Urinary bladder (tissue), 3 donors: ENCODE measurements at regions not wholly inside any gene's neighbourhood (a gene's known extent, or its start where the extent isn't known, plus 50 kb on each side); places are given as distances from the start of the nearest gene placed in this dataset.
"Not testable (repeated sequence)": the region's sequence is repeated elsewhere in the genome, so short reads cannot be mapped to it uniquely, and the experiment has no call there.

Experiments
- DNase-seq: peaks from one replicate; pipeline ENCODE4 v3.0.0-alpha.2; 2015; ENCODE audit errors: extremely low spot score
- H3K27ac ChIP-seq: one replicate; pipeline ENCODE4 v1.5.1; 2013; ENCODE audit warnings: low read depth, mild to moderate bottlenecking, moderate library complexity
- H3K36me3 ChIP-seq: one replicate; pipeline ENCODE4 v1.6.1; 2013; ENCODE audit warnings: mild to moderate bottlenecking, moderate library complexity; ENCODE audit not compliant: insufficient read depth
- H3K4me1 ChIP-seq: one replicate; pipeline ENCODE4 v1.6.1; 2013; ENCODE audit warnings: mild to moderate bottlenecking, moderate library complexity; ENCODE audit not compliant: insufficient read depth
- H3K4me3 ChIP-seq: one replicate; pipeline ENCODE4 v1.5.1; 2013; ENCODE audit warnings: low read depth, low read length
- WGBS: extraction: QIAGEN DNeasy Blood & Tissue Kit; methylation state at CpG from one replicate; pipeline ENCODE4 v1.1.7; 2013; 5-methylcytosine and 5-hydroxymethylcytosine counted together
- donor health status: healthy with polysubstance abuse.
- donor health status: healthy.

- Histone ChIP-seq H3K4me1 (no peaks in the 10 kb centered on the region), H3K4me3 (no peak overlapping the region), H3K36me3 (no peaks in the 10 kb centered on the region), H3K27ac (no peak overlapping the region)
- DNase-seq: no peak
- whole genome bisulfite sequencing: 69% methylated on average over 2 of the region's 2 CpGs
Observed at GRCh38 chr1:195185736-195186135, 1422.5 kb downstream of the KCNT2 start.

GRCh38 chr1:195185321-195185720, 1422.9 kb downstream of the KCNT2 start:
- Histone ChIP-seq H3K36me3 (no peaks in the 10 kb centered on the region), H3K4me3 (no peak overlapping the region), H3K4me1 (no peaks in the 10 kb centered on the region), H3K27ac (no peak overlapping the region)
- DNase-seq: no peak
- WGBS: 79% methylated on average over 4 of the region's 4 CpGs

- no peak for DNase-seq
- H3K4me1 ChIP-seq: no peaks in the 10 kb centered on the region
- H3K27ac ChIP-seq: no peak overlapping the region
- H3K4me3 ChIP-seq: no peak overlapping the region
- no peaks in the 10 kb centered on the region for H3K36me3 ChIP-seq
Observed at GRCh38 chr1:195173753-195174152, 1434.5 kb downstream of the KCNT2 start.

GRCh38 chr1:195159795-195160194, 1448.4 kb downstream of the KCNT2 start:
- not testable (repeated sequence) for H3K36me3 ChIP-seq, H3K4me3 ChIP-seq, H3K27ac ChIP-seq, H3K4me1 ChIP-seq, DNase-seq
- 85% methylated on average over 1 of the region's 1 CpG for WGBS

- Histone ChIP-seq H3K36me3 (no peaks in the 10 kb centered on the region), H3K4me3 (no peak overlapping the region), H3K27ac (no peak overlapping the region), H3K4me1 (no peaks in the 10 kb centered on the region)
- no peak for DNase-seq
- WGBS: 89% methylated on average over 4 of the region's 4 CpGs
Observed at GRCh38 chr1:195158091-195158490, 1450.1 kb downstream of the KCNT2 start.

- 94% methylated on average over 1 of the region's 1 CpG for whole genome bisulfite sequencing
- no peak overlapping the region for H3K4me3 ChIP-seq
- DNase-seq: no peak
- no peaks in the 10 kb centered on the region for H3K4me1 ChIP-seq
- H3K36me3 ChIP-seq: no peaks in the 10 kb centered on the region
- no peak overlapping the region for H3K27ac ChIP-seq
Observed at GRCh38 chr1:195153107-195153506, 1455.1 kb downstream of the KCNT2 start.

GRCh38 chr1:195150768-195151167, 1457.5 kb downstream of the KCNT2 start:
- WGBS: over 99% methylated on average over 3 of the region's 3 CpGs
- Histone ChIP-seq H3K4me1 (no peaks in the 10 kb centered on the region), H3K36me3 (no peaks in the 10 kb centered on the region), H3K4me3 (no peak overlapping the region), H3K27ac (no peak overlapping the region)
- DNase-seq: no peak

- Histone ChIP-seq H3K27ac (no peak overlapping the region), H3K4me3 (no peak overlapping the region), H3K4me1 (no peaks in the 10 kb centered on the region), H3K36me3 (no peaks in the 10 kb centered on the region)
- 95% methylated on average over 2 of the region's 2 CpGs for WGBS
- DNase-seq: no peak
Observed at GRCh38 chr1:195141294-195141693, 1466.9 kb downstream of the KCNT2 start.

- Histone ChIP-seq H3K4me3 (no peak overlapping the region), H3K27ac (no peak overlapping the region), H3K36me3 (no peaks in the 10 kb centered on the region), H3K4me1 (no peaks in the 10 kb centered on the region)
- no peak for DNase-seq
Observed at GRCh38 chr1:195130598-195130997, 1477.6 kb downstream of the KCNT2 start.

- no peak overlapping the region for H3K4me3 ChIP-seq
- no peaks in the 10 kb centered on the region for H3K4me1 ChIP-seq
- no peak for DNase-seq
- no peak overlapping the region for H3K27ac ChIP-seq
- H3K36me3 ChIP-seq: no peaks in the 10 kb centered on the region
- 96% methylated on average over 2 of the region's 2 CpGs for WGBS
Observed at GRCh38 chr1:195122497-195122896, 1485.7 kb downstream of the KCNT2 start.

GRCh38 chr1:195113471-195113870, 1494.8 kb downstream of the KCNT2 start:
- Histone ChIP-seq H3K4me1 (no peaks in the 10 kb centered on the region), H3K4me3 (no peak overlapping the region), H3K36me3 (no peaks in the 10 kb centered on the region), H3K27ac (no peak overlapping the region)
- no peak for DNase-seq

GRCh38 chr1:195105773-195106172, 1502.5 kb downstream of the KCNT2 start:
- no peak for DNase-seq

GRCh38 chr1:195105281-195105680, 1503.0 kb downstream of the KCNT2 start:
- H3K4me1 ChIP-seq: no peaks in the 10 kb centered on the region
- H3K4me3 ChIP-seq: no peak overlapping the region
- 62% methylated on average over 2 of the region's 2 CpGs for WGBS
- H3K27ac ChIP-seq: no peak overlapping the region
- no peak for DNase-seq
- H3K36me3 ChIP-seq: no peaks in the 10 kb centered on the region

More at GRCh38 chr1:195105773-195106172, 1502.5 kb downstream of the KCNT2 start:
- Histone ChIP-seq H3K4me1 (no peaks in the 10 kb centered on the region), H3K36me3 (no peaks in the 10 kb centered on the region), H3K4me3 (no peak overlapping the region), H3K27ac (no peak overlapping the region)
- WGBS: 51% methylated on average over 2 of the region's 2 CpGs

- Histone ChIP-seq H3K27ac (no peak overlapping the region), H3K36me3 (no peaks in the 10 kb centered on the region), H3K4me1 (no peaks in the 10 kb centered on the region), H3K4me3 (no peak overlapping the region)
- DNase-seq: no peak
- WGBS: 88% methylated on average over 4 of the region's 4 CpGs
Observed at GRCh38 chr1:195097316-195097715, 1510.9 kb downstream of the KCNT2 start.

GRCh38 chr1:195096051-195096521, 1512.2 kb downstream of the KCNT2 start:
- no peak overlapping the region for H3K4me3 ChIP-seq
- no peaks in the 10 kb centered on the region for H3K36me3 ChIP-seq
- no peaks in the 10 kb centered on the region for H3K4me1 ChIP-seq
- no peak overlapping the region for H3K27ac ChIP-seq
- DNase-seq: no peak
- WGBS: 82% methylated on average over 9 of the region's 9 CpGs
